Activated T-cell treated with anti-CD3 and anti-CD28 coated beads, Interleukin-2, amount 50 U/mL, for 72 hours (primary cell): ENCODE measurements at regions not wholly inside any gene's neighbourhood (a gene's known extent, or its start where the extent isn't known, plus 50 kb on each side); places are given as distances from the start of the nearest gene placed in this dataset.
"Not testable (repeated sequence)": the region's sequence is repeated elsewhere in the genome, so short reads cannot be mapped to it uniquely, and the experiment has no call there.

Experiments
- ATAC-seq, 2 donors: fragments of 150-1000 bp; cut with Tn5 transposase; replicated peaks in 1 of 2; 2 replicates each; pipeline ENCODE4 v1.10.0; 2021; ENCODE audit warnings: moderate library complexity in 2 of 2, mild to moderate bottlenecking in 1 of 2
- DNase-seq, 2 donors: peaks; one replicate each; pipeline ENCODE4 v3.0.0; 2021 to 2022; ENCODE audit warnings: mixed read lengths in 1 of 2
- H3K27ac Mint-ChIP-seq: one replicate; pipeline ENCODE4 v1.8.0; 2022; ENCODE audit warnings: mild to moderate bottlenecking, moderate library complexity, mixed read lengths
- H3K27me3 Mint-ChIP-seq: one replicate; pipeline ENCODE4 v1.8.0; 2022; ENCODE audit warnings: low read depth, mixed read lengths
- H3K36me3 Mint-ChIP-seq, 2 donors: one replicate each; pipeline ENCODE4 v1.8.0; 2022; ENCODE audit warnings: mixed read lengths in 2 of 2, mild to moderate bottlenecking in 1 of 2; ENCODE audit not compliant: insufficient read depth in 2 of 2
- H3K4me1 Mint-ChIP-seq: one replicate; pipeline ENCODE4 v1.8.0; 2022; ENCODE audit warnings: low read depth, mixed read lengths
- H3K4me3 Mint-ChIP-seq, 2 donors: one replicate each; pipeline ENCODE4 v1.8.0; 2022; ENCODE audit warnings: mild to moderate bottlenecking in 2 of 2, mixed read lengths in 2 of 2, moderate library complexity in 2 of 2
- H3K9me3 Mint-ChIP-seq, 2 donors: one replicate each; pipeline ENCODE4 v1.8.0; 2022; ENCODE audit warnings: mixed read lengths in 2 of 2

DNA sequence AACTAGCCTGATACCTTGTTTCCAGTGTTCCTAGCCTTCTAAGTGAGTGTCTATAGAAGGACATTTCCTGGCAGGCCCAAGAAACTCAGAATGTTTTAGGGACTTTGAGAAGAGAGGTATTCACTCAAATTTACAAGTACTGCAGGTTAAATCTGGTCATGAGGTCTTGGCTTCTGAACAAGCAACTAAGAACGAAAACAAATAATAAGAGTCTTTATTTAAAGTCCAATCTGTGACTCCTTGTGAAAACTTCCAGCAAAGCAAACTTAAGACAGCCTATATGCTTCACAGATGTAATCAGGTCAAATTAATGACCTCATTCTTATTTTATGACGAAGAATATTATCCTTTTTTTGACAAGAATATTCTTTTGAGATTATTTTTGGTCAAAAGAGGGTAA is 79.4 kb upstream of the PRSS16 start:
- Mint-ChIP-seq H3K36me3 (no peaks in the 10 kb centered on the region), H3K27me3 (no peaks in the 10 kb centered on the region), H3K4me3 (no peak overlapping the region), H3K4me1 (no peaks in the 10 kb centered on the region), H3K27ac (no peak overlapping the region), H3K9me3 (peaks cover 0 to 3% of the 10 kb centered on the region in 2 donors)
- no peak for DNase-seq
- ATAC-seq, result no peak

DNA sequence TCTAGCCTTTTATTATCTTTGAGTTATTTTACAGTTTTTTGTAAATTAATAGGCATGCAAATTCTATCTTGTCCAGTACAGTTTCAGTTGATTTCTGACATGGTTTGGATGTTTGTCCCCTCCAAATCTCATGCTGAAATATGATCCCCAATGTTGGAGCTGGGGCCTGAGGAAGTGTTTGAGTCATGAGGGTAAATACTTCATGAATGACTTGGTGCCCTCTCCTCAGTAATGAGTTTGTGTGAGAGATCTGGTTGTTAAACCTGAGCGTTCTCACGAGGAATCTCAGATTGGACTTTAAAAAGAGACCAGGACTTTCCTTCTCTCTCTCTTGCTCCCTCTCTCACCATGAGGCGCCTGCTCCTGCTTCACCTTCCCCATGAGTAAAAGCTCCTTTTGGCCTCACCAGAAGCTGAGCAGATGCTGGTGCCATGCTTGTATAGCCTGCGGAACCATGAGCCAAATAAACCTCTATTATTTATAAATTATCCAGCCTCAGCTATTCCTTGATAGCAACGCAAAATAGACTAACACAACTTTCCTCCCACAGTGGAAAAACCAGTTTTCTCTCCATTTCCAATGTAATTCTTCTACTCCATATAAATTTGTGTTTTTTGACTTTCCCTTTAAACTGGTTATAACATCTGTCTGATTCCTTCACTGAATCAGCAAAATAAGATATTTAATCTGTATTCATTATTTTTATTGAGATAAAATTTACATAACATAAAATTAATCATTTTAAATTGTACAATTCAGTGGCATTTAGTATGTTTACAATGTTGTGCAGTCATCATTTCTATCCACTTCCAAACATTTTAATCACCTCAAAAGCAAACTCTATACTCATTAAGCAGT is 78.7 kb upstream of the PRSS16 start:
- H3K9me3 Mint-ChIP-seq, result peaks cover 0 to 3% of the 10 kb centered on the region in 2 donors
- no peak overlapping the region for H3K27ac Mint-ChIP-seq
- no peaks in the 10 kb centered on the region for H3K4me1 Mint-ChIP-seq
- H3K27me3 Mint-ChIP-seq, result no peaks in the 10 kb centered on the region
- no peak overlapping the region for H3K4me3 Mint-ChIP-seq
- DNase-seq, result no peak
- no peaks in the 10 kb centered on the region for H3K36me3 Mint-ChIP-seq
- no peak for ATAC-seq

DNA sequence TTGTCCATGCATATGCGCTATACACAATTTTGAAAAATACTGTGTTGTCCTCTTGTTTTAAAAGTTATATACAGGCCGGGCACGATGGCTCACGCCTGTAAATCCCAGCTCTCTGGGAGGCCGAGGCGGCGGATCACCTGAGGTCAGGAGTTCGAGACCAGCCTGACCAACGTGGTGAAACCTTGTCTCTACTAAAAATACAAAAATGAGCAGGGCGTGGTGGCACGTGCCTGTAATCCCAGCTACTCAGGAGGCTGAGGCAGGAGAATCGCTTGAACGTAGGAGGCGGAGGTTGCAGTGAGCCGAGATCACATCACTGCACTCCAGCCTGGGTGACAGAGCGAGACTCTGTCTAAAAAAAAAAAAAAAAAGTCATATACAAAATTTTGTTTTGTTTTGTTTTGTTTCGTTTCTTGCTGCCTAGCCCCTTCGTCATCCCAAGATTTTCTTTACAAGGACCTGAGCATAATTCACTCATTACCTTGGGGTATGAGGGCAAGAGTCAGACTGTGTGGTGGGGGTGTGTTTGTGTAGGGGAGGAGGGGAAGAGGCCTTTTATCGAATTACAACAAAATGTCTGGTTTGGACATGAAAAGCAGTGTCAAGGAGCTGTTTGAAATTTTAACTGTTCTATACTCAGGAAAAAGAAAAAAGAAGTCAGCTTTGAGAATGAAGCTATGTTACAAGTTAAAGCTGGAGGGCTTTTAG is 74.8 kb upstream of the PRSS16 start:
- H3K4me1 Mint-ChIP-seq, result peaks cover 15% of the 10 kb centered on the region
- H3K9me3 Mint-ChIP-seq, ATAC-seq, H3K4me3 Mint-ChIP-seq, H3K27ac Mint-ChIP-seq, DNase-seq, H3K36me3 Mint-ChIP-seq, H3K27me3 Mint-ChIP-seq: not testable (repeated sequence)

DNA sequence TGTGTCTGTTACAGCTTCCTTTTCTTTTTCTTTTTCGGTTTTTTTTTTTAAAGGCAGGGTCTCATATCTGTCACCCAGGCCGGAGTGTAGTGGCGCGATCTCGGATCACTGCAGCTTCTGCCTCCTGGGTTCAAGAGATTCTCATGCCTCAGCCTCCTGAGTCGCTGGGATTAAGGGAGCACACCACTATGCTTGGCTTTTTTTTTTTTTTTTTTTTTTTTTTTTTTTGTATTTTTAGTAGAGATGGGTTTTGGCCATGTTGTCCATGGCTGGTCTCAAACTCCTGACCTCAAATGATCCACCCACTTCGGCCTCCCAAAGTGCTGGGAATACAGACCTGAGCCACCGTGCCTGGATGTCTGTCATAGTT is 74.3 kb upstream of the PRSS16 start:
- not testable (repeated sequence) for DNase-seq, ATAC-seq, H3K9me3 Mint-ChIP-seq, H3K4me3 Mint-ChIP-seq, H3K27me3 Mint-ChIP-seq, H3K27ac Mint-ChIP-seq, H3K36me3 Mint-ChIP-seq
- peaks cover 16% of the 10 kb centered on the region for H3K4me1 Mint-ChIP-seq

DNA sequence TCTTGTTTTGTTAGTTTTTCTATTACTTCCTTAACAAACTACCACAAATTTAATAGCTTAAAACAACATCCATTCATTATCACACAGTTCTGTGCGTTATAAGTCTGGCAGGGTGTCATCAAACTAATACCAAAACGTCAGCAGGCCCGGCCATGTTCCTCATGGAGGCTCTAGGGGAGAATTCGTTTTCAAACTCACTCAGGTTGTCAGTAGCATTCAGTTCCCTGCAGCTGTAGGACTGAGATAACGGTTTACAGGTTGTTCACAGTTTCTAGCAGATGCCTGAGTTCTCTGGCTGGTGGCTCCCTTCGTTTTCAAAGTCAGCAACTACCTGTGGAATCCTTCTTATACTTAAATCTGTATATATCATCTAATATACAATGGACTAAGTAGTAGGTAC is 72.5 kb upstream of the PRSS16 start:
- peaks cover 0 to 3% of the 10 kb centered on the region in 2 donors for H3K9me3 Mint-ChIP-seq
- H3K27ac Mint-ChIP-seq, result peak overlapping the region; percentile 90
- no peak overlapping the region for H3K4me3 Mint-ChIP-seq
- ATAC-seq (no peak), DNase-seq (no peak)
- peaks cover 19% of the 10 kb centered on the region for H3K4me1 Mint-ChIP-seq
- H3K27me3 Mint-ChIP-seq, result peaks cover 8% of the 10 kb centered on the region
- no peaks in the 10 kb centered on the region for H3K36me3 Mint-ChIP-seq

DNA sequence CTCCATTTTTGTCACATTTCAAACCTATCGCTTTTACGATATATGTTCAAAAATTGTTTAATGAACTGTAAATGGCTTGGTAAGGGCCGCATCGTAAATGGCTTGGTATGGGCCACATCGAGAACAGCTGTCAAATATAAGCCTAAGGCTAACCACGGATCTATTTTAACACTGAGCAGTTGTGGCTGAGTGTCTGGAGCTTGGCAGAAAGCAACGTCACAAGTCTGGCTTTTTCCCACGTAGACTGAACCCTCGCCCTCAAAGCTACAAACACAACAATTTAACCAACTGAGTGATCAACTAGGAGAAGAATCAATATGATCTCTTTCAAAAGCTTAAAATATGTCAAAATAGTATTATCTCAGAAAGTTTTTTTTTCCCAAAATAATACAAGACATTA is 71.4 kb upstream of the PRSS16 start:
- H3K9me3 Mint-ChIP-seq, result no peaks in the 10 kb centered on the region
- peaks cover 19% of the 10 kb centered on the region for H3K4me1 Mint-ChIP-seq
- no peaks in the 10 kb centered on the region for H3K36me3 Mint-ChIP-seq
- H3K27ac Mint-ChIP-seq, result peak overlapping the region; percentile 100
- H3K27me3 Mint-ChIP-seq, result peaks cover 13% of the 10 kb centered on the region
- H3K4me3 Mint-ChIP-seq, result peak overlapping the region; percentile 94 to 97
- DNase-seq, result no peak
- ATAC-seq, result no peak

DNA sequence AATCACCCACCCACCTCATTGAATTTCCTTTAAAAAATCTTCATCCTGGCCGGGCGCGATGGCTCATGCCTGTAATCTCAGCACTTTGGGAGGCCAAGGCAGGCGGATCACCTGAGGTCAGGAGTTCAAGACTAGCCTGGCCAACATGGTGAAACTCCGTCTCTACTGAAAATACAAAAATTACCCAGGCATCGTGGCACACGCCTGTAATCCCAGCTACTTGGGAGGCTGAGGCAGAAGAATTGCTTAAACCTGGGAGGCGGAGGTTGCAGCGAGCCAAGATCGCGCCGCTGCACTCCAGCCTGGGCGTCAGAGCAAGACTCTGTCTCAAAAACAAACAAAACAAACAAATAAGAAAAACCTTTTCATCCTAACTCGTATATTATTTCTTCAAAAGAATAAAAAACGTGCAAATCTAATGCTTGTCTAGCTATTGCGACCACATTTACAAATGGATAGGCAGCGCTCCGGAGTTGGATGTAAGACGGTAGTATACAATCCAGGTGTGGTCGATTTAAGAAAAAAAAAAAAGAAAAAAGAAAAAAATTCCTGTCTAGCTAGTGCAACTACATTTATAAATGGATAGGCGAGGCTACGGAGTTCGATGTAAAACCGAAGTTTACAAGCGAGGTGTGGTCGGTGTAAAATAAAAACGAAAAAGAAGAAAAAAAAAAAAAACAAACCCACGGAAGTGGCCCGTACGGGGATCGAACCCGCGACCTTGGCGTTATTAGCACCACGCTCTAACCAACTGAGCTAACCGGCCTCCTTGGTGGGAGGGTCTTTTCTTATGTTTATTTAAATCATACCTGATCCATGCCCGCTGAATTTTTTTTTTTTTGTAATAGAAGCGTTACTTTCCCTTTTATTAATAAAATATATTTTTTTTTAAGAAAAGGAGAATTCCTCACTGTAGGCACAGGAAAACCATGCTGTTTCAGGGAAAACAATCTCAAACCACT is 70.7 kb upstream of the PRSS16 start:
- Mint-ChIP-seq H3K4me3 (peak overlapping the region; percentile 94 to 97), H3K36me3 (no peaks in the 10 kb centered on the region), H3K27me3 (peaks cover 13% of the 10 kb centered on the region), H3K9me3 (no peaks in the 10 kb centered on the region), H3K4me1 (peaks cover 19% of the 10 kb centered on the region), H3K27ac (peak overlapping the region; percentile 100)
- ATAC-seq (peak; percentile 57 to 59), DNase-seq (peak; percentile 75)

DNA sequence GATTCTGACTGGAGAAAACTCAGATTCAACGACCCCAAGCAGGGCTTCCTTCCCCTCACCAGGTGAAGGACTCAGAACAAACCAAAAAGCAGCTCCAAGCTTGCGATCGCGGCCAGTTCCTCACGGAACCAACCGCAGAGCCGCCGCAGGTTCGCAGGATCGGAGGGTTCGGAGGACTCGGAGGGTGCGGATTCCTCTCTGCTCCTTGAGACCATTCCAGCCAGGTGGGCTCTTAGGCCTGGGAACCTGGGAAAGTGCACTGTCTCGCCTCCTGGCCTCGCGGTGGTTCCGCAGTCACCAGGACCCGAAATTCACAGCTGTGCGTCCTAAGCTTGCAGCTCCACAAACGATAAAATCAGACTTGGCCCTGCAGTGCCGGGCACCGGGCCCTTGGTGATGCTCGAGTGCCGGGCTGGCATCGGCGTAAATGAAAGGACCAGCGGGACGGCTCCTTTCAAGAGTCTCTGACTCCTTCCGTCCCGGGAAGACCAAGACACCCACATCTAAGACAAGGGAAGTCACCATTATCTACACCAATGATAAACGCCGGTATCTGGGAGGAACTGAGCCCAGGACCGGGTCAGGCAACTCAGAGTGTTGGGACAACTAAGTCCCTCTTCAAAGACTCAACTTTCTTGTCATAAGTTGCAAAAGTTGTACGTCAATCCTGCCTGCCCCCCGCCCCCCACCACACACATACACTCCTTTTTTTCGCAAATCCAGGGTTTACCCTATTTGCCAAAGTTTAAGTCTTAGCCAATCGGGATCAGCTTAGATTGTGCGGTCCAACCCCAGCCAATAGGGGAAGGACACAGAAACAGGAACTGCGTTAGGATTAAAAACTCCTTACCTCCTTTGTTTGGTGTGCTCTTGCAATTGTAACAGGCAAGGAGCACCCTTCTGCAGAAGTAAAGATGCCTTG is 69.8 kb upstream of the PRSS16 start:
- ATAC-seq (peak; percentile 87 to 89), DNase-seq (peak; percentile 81 to 84)
- Mint-ChIP-seq H3K9me3 (no peaks in the 10 kb centered on the region), H3K27ac (peak overlapping the region; percentile 100), H3K27me3 (peaks cover 17% of the 10 kb centered on the region), H3K4me3 (peak overlapping the region; percentile 94 to 97), H3K36me3 (no peaks in the 10 kb centered on the region), H3K4me1 (peaks cover 19% of the 10 kb centered on the region)

DNA sequence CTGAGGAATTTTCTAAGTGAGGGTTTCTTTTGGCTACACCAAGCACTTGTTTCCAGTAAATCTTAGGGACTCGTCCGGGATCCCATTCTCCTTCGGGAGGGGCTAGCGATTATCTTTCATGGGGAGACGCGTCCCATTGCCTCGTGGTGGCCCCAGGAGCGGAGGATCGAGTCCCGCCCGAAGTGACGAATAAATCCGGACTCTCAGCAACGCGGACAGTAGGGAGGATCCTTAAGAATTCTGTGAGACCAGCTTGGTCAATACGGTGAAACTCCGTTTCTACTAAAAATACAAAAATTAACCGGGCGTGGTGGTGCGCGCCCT is 69.1 kb upstream of the PRSS16 start:
- Mint-ChIP-seq H3K27me3 (peaks cover 20% of the 10 kb centered on the region), H3K36me3 (no peaks in the 10 kb centered on the region), H3K4me1 (peaks cover 19% of the 10 kb centered on the region), H3K4me3 (peak overlapping the region; percentile 94 to 97), H3K9me3 (no peaks in the 10 kb centered on the region), H3K27ac (peak overlapping the region; percentile 100)
- DNase-seq (no peak), ATAC-seq (no peak)

DNA sequence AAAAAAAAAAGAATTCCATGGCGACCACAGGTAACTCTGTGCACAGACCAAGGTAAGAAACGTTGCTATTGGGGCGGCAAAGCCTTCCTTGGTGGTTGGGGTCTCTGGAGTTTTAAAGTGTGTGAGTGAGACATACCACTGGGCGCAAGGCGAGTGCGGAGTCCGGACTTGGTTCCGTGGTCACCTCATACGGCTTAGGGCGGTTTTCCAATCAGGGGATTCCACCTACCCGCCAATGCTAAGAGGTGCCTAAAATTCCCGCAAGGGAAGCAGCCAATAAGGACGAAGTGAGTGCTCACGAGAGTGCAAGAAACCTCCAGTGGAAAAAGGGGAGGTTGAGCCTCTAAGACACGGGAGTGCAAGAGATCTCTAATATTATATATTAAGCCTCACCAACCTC is 68.6 kb upstream of the PRSS16 start:
- Mint-ChIP-seq H3K36me3 (no peaks in the 10 kb centered on the region), H3K4me1 (peaks cover 19% of the 10 kb centered on the region), H3K27me3 (peaks cover 20% of the 10 kb centered on the region), H3K9me3 (no peaks in the 10 kb centered on the region), H3K27ac (no peak overlapping the region), H3K4me3 (peak overlapping the region in 1 of 2 donors; percentile 94)
- DNase-seq (no peak), ATAC-seq (no peak)

DNA sequence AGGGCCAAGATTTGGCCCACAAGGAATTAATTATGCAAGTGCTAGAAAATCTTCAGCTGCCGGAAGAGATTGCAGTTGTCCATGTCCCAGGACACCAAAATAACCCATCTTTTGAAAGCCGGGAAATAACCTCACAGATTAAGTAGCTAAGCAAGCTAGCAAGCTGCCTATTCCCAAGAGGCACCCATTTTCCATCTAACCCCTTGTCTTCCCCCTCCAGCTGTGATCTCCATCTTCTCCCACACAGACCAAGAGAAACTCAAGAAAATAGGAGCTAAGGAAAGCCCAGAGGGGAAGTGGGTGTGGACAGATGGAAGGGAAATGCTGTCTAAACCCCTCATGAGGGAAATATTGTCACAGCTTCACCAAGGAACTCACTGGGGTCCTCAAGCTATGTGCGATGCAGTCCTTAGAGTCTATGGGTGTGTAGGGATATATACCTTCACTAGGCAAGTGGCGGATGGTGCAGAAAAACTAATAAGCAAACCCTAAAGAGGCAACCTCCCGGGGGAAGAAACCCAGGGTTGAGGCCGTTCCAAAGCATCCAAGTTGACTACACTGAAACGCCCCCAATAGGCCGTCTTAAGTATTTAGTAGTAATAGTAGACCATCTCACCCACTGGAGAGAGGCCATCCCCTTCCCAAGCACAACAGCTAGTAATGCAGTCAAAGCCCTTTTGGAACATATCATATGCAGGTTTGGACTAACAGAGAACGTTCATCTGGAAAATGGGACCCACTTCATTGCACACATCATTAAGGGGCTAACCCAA is 64.3 kb upstream of the PRSS16 start:
- no peak overlapping the region for H3K4me3 Mint-ChIP-seq
- no peaks in the 10 kb centered on the region for H3K9me3 Mint-ChIP-seq
- ATAC-seq, result no peak
- peaks cover 13% of the 10 kb centered on the region for H3K4me1 Mint-ChIP-seq
- peaks cover 26% of the 10 kb centered on the region for H3K27me3 Mint-ChIP-seq
- DNase-seq, result no peak
- H3K27ac Mint-ChIP-seq, result no peak overlapping the region
- H3K36me3 Mint-ChIP-seq, result no peaks in the 10 kb centered on the region
